ENCODE measurements at regions not wholly inside any gene's neighbourhood (a gene's known extent, or its start where the extent isn't known, plus 50 kb on each side); places are given as distances from the start of the nearest gene placed in this dataset.

- Histone ChIP-seq H4K20me1 (ENCODE audit: control insufficient read depth, insufficient read depth) (no peaks in the 10 kb centered on the region), H3K79me2 (ENCODE audit: control insufficient read depth, insufficient read depth, low read length) (no peaks in the 10 kb centered on the region), H2AFZ (ENCODE audit: control insufficient read depth, low read depth, low read length) (no peak overlapping the region), H3K4me1 (ENCODE audit: control insufficient read depth, insufficient read depth, low read length) (no peaks in the 10 kb centered on the region), H3K27me3 (replicated peaks in 1 of 2; ENCODE audit: control insufficient read depth in 2 of 2, insufficient read depth in 2 of 2, low read length in 1 of 2) (no peaks in the 10 kb centered on the region; a peak in 1 of 4 replicates), H3K36me3 (ENCODE audit: control insufficient read depth in 2 of 2, insufficient read depth in 2 of 2, low read length in 1 of 2) (no peaks in the 10 kb centered on the region), H3K9ac (ENCODE audit: control insufficient read depth, insufficient read depth, low read length) (no peak overlapping the region), H3K4me2 (ENCODE audit: control insufficient read depth, insufficient read depth) (no peak overlapping the region), H3K9me3 (replicated peaks; ENCODE audit: control insufficient read depth, insufficient read depth, low read length) (no peaks in the 10 kb centered on the region), H3K27ac (ENCODE audit: control insufficient read depth, insufficient read depth) (no peak overlapping the region), H3K4me3 (no peak overlapping the region)
- no peak for ATAC-seq
- SMC1A ChIA-PET (ENCODE audit: uncharacterized antibody, unreplicated experiment): no interaction called here
- POLR2A ChIA-PET: no interaction called here
- RAD21 ChIA-PET (ENCODE audit: unreplicated experiment): no interaction called here
- no peak for FAIRE-seq
- intact Hi-C loops (cut with micrococcal nuclease; ENCODE audit: unreplicated experiment) (no loop called here), in situ Hi-C loops (cut with MboI) (no loop called here)
- no peak for DNase-seq (ENCODE audit: low read depth, low spot score)
- CTCF ChIA-PET: no interaction called here
- BruUV-seq (replicated peaks): no TSS peak
- TF ChIP-seq CEBPZ (IDR thresholded peaks at IDR 0.05; ENCODE audit: low read depth, low read length) (no peak), NR2F1 (conservative IDR thresholded peaks at IDR 0.05) (no peak), REST (IDR thresholded peaks at IDR 0.05; ENCODE audit: low read depth, low read length) (no peak), ZNF687 (IDR thresholded peaks at IDR 0.05) (no peak), IRF5 (IDR thresholded peaks at IDR 0.05; ENCODE audit: borderline replicate concordance) (no peak), E4F1 (IDR thresholded peaks at IDR 0.05; ENCODE audit: borderline replicate concordance, partially characterized antibody) (no peak), CHD2 (IDR thresholded peaks at IDR 0.05; ENCODE audit: borderline replicate concordance, low read depth, low read length) (no peak), TCF12 (IDR thresholded peaks at IDR 0.05; ENCODE audit: low read depth, low read length) (no peak), MTA3 (IDR thresholded peaks at IDR 0.05; ENCODE audit: borderline replicate concordance, low read length) (no peak), MXI1 (IDR thresholded peaks at IDR 0.05; ENCODE audit: low read depth, low read length) (no peak)
These were observed 223.9 kb downstream of the SIM1 start for GRCh38 chr6:100240798-100241197.

Measured in GM12878 (cell line).